Suppressor macrophage treated with lipopolysaccharide for 4 hours (primary cell): ENCODE measurements at regions not wholly inside any gene's neighbourhood (a gene's known extent, or its start where the extent isn't known, plus 50 kb on each side); places are given as distances from the start of the nearest gene placed in this dataset.
"Not testable (repeated sequence)": the region's sequence is repeated elsewhere in the genome, so short reads cannot be mapped to it uniquely, and the experiment has no call there.

Source experiments
- DNase-seq: peaks from one replicate; pipeline ENCODE4 v3.0.0-alpha.2; 2020

- DNase-seq = no peak
These were observed 349.1 kb downstream of the TCERG1L start for GRCh38 chr10:130962240-130963051.

- DNase-seq = no peak
These were observed 348.5 kb downstream of the TCERG1L start for GRCh38 chr10:130963052-130963393.

GRCh38 chr10:130963786-130964522 is 347.6 kb downstream of the TCERG1L start:
- no peak for DNase-seq

- DNase-seq = no peak
These were observed 346.8 kb downstream of the TCERG1L start for GRCh38 chr10:130964771-130965170.

GRCh38 chr10:130967161-130967560 is 344.4 kb downstream of the TCERG1L start:
- DNase-seq = no peak

GRCh38 chr10:130967784-130968183 is 343.7 kb downstream of the TCERG1L start:
- no peak for DNase-seq

GRCh38 chr10:130968511-130968910 is 343.0 kb downstream of the TCERG1L start:
- no peak for DNase-seq

GRCh38 chr10:130968964-130969363 is 342.6 kb downstream of the TCERG1L start:
- DNase-seq = no peak

- no peak for DNase-seq
These were observed 341.8 kb downstream of the TCERG1L start for GRCh38 chr10:130969700-130970099.

- DNase-seq = no peak
These were observed 341.0 kb downstream of the TCERG1L start for GRCh38 chr10:130970341-130971122.

- no peak for DNase-seq
These were observed 340.4 kb downstream of the TCERG1L start for GRCh38 chr10:130971123-130971435.

GRCh38 chr10:130973127-130973839 is 338.2 kb downstream of the TCERG1L start:
- no peak for DNase-seq

GRCh38 chr10:130974166-130974565 is 337.4 kb downstream of the TCERG1L start:
- DNase-seq = no peak

GRCh38 chr10:130975351-130975750 is 336.2 kb downstream of the TCERG1L start:
- DNase-seq = not testable (repeated sequence)

GRCh38 chr10:130982802-130983201 is 328.7 kb downstream of the TCERG1L start:
- DNase-seq = no peak

GRCh38 chr10:130983749-130984148 is 327.8 kb downstream of the TCERG1L start:
- DNase-seq = no peak

GRCh38 chr10:130984686-130985085 is 326.8 kb downstream of the TCERG1L start:
- no peak for DNase-seq

GRCh38 chr10:130985158-130985753 is 326.3 kb downstream of the TCERG1L start:
- no peak for DNase-seq

- DNase-seq = no peak
These were observed 324.7 kb downstream of the TCERG1L start for GRCh38 chr10:130986846-130987245.

GRCh38 chr10:130987401-130987800 is 324.1 kb downstream of the TCERG1L start:
- DNase-seq = no peak

GRCh38 chr10:130989670-130990232 is 321.8 kb downstream of the TCERG1L start:
- no peak for DNase-seq

- DNase-seq = no peak
These were observed 321.0 kb downstream of the TCERG1L start for GRCh38 chr10:130990486-130990885.
